ENCODE measurements at regions not wholly inside any gene's neighbourhood (a gene's known extent, or its start where the extent isn't known, plus 50 kb on each side); places are given as distances from the start of the nearest gene placed in this dataset.

- TF ChIP-seq, protein P1, sequence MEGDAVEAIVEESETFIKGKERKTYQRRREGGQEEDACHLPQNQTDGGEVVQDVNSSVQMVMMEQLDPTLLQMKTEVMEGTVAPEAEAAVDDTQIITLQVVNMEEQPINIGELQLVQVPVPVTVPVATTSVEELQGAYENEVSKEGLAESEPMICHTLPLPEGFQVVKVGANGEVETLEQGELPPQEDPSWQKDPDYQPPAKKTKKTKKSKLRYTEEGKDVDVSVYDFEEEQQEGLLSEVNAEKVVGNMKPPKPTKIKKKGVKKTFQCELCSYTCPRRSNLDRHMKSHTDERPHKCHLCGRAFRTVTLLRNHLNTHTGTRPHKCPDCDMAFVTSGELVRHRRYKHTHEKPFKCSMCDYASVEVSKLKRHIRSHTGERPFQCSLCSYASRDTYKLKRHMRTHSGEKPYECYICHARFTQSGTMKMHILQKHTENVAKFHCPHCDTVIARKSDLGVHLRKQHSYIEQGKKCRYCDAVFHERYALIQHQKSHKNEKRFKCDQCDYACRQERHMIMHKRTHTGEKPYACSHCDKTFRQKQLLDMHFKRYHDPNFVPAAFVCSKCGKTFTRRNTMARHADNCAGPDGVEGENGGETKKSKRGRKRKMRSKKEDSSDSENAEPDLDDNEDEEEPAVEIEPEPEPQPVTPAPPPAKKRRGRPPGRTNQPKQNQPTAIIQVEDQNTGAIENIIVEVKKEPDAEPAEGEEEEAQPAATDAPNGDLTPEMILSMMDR (conservative IDR thresholded peaks at IDR 0.05; ENCODE audit: low read depth in 2 of 2), result no peak
- TF ChIP-seq POLR2AphosphoS5 (IDR thresholded peaks at IDR 0.05; ENCODE audit: low read depth) (no peak), EZH2 (IDR thresholded peaks at IDR 0.05; ENCODE audit: low read depth, unreplicated experiment) (no peak)
These were observed 722.5 kb upstream of the PRKX start for GRCh38 chrX:4435905-4436304.
